ENCODE measurements at regions not wholly inside any gene's neighbourhood (a gene's known extent, or its start where the extent isn't known, plus 50 kb on each side); places are given as distances from the start of the nearest gene placed in this dataset.

GRCh38 chr11:91904792-91905785 lies 319.5 kb upstream of the FAT3 start:
- no peaks in the 10 kb centered on the region for H4K20me1 ChIP-seq (replicated peaks; ENCODE audit: control insufficient read depth, extremely low read depth, insufficient read depth, low read length)
- POLR2A ChIA-PET: no interaction called here
- H3K4me1 ChIP-seq (ENCODE audit: control insufficient read depth, extremely low read depth, insufficient read depth, low read length): no peaks in the 10 kb centered on the region
- H3K9me3 ChIP-seq (replicated peaks; ENCODE audit: control insufficient read depth, insufficient read depth, low read length): no peaks in the 10 kb centered on the region
- TF ChIP-seq POLR2AphosphoS5 (IDR thresholded peaks at IDR 0.05; ENCODE audit: insufficient read depth, low read depth, low read length): no peak
- no peak for TF ChIP-seq MYC (IDR thresholded peaks at IDR 0.05; ENCODE audit: low read depth, low read length)
- no peak for TF ChIP-seq FOS (IDR thresholded peaks at IDR 0.05; ENCODE audit: borderline replicate concordance, insufficient read depth, low read length)
- TF ChIP-seq, protein P1, sequence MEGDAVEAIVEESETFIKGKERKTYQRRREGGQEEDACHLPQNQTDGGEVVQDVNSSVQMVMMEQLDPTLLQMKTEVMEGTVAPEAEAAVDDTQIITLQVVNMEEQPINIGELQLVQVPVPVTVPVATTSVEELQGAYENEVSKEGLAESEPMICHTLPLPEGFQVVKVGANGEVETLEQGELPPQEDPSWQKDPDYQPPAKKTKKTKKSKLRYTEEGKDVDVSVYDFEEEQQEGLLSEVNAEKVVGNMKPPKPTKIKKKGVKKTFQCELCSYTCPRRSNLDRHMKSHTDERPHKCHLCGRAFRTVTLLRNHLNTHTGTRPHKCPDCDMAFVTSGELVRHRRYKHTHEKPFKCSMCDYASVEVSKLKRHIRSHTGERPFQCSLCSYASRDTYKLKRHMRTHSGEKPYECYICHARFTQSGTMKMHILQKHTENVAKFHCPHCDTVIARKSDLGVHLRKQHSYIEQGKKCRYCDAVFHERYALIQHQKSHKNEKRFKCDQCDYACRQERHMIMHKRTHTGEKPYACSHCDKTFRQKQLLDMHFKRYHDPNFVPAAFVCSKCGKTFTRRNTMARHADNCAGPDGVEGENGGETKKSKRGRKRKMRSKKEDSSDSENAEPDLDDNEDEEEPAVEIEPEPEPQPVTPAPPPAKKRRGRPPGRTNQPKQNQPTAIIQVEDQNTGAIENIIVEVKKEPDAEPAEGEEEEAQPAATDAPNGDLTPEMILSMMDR (IDR thresholded peaks at IDR 0.05; ENCODE audit: extremely low read depth in 1 of 2, insufficient read depth in 1 of 2, low read depth in 1 of 2, low read length in 2 of 2): no peak
- TF ChIP-seq JUN (IDR thresholded peaks at IDR 0.05; ENCODE audit: borderline replicate concordance, insufficient read depth, insufficient read length, low read depth): no peak
- no peak for TF ChIP-seq EZH2 (IDR thresholded peaks at IDR 0.05; ENCODE audit: borderline replicate concordance, low read depth, low read length, severe bottlenecking)
- no peak for TF ChIP-seq GATA2 (IDR thresholded peaks at IDR 0.05; ENCODE audit: insufficient read depth, insufficient read length, low read depth, low read length)
- TF ChIP-seq POLR2A (IDR thresholded peaks at IDR 0.05; ENCODE audit: low read depth, low read length): no peak
- TF ChIP-seq, protein P2, sequence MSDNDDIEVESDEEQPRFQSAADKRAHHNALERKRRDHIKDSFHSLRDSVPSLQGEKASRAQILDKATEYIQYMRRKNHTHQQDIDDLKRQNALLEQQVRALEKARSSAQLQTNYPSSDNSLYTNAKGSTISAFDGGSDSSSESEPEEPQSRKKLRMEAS (IDR thresholded peaks at IDR 0.05; ENCODE audit: insufficient read depth, insufficient read length): no peak
- intact Hi-C loops (cut with micrococcal nuclease): no loop called here
- FAIRE-seq (no peak), DNase-seq (ENCODE audit: low read depth, low spot score) (no peak)
- H2AFZ ChIP-seq (ENCODE audit: low read depth, low read length): no peak overlapping the region
- H3K27ac ChIP-seq (ENCODE audit: insufficient read depth, low read depth, low read length): no peak overlapping the region
- no peak overlapping the region for H3K9ac ChIP-seq (replicated peaks; ENCODE audit: extremely low read depth, insufficient read depth, low read length)
- no TSS peak for BruUV-seq (replicated peaks)
- no peaks in the 10 kb centered on the region for H3K36me3 ChIP-seq (ENCODE audit: control insufficient read depth in 2 of 2, extremely low read depth in 1 of 2, insufficient read depth in 2 of 2, low read length in 2 of 2)
- H3K4me3 ChIP-seq (replicated peaks in 1 of 3; ENCODE audit: insufficient read depth in 1 of 3, low read depth in 1 of 3, low read length in 3 of 3): no peak overlapping the region
- no peaks in the 10 kb centered on the region for H3K79me2 ChIP-seq (ENCODE audit: control insufficient read depth, insufficient read depth, low read length)
- no peaks in the 10 kb centered on the region for H3K27me3 ChIP-seq (ENCODE audit: control insufficient read depth in 2 of 2, insufficient read depth in 2 of 2, low read length in 2 of 2)
- no peaks in the 10 kb centered on the region for H3K9me1 ChIP-seq (replicated peaks; ENCODE audit: control insufficient read depth, extremely low read depth, insufficient read depth, low read length)
- CTCF ChIA-PET: no interaction called here
- no peak overlapping the region for H3K4me2 ChIP-seq (ENCODE audit: insufficient read depth, low read length)
- dilution Hi-C loops (cut with MboI; ENCODE audit: extremely low pct_ligation_motif_present, low sequenced_read_pairs): no loop called here

Measured in endothelial cell of umbilical vein (primary cell).